Pancreas (tissue), 10 donors: ENCODE measurements at regions not wholly inside any gene's neighbourhood (a gene's known extent, or its start where the extent isn't known, plus 50 kb on each side); places are given as distances from the start of the nearest gene placed in this dataset.

ENCODE experiments used
- ATAC-seq, 4 donors: fragments of 200-7000 bp; cut with Tn5 transposase; one replicate each; pipeline versions ENCODE4 v1.8.0 to v1.9.1; 2020; ENCODE audit warnings: mild to moderate bottlenecking in 4 of 4, moderate library complexity in 4 of 4
- DNase-seq, 6 donors: peaks; one replicate each; pipeline ENCODE4 v3.0.0-alpha.2; 2020
- FAIRE-seq: peaks from 2 replicates; lab custom pipeline; 2012; peaks lifted over from hg19 to GRCh38; lab: Jason Lieb, UNC
- H3K27ac ChIP-seq, 4 donors: fragments of 200-600 bp; sonication (generic); 1 replicate in 3 of 4; 2 replicates in 1 of 4; pipeline versions ENCODE4 v1.5.0 to v1.8.0; 2020
- H3K27me3 ChIP-seq, 4 donors: fragments of 200-600 bp; one replicate each; pipeline ENCODE4 v1.8.0; 2021
- H3K36me3 ChIP-seq, 3 donors: fragments of 200-600 bp; sonication (generic) in 1 of 3; one replicate each; pipeline versions ENCODE4 v1.5.0 to v1.8.0; 2020 to 2021
- H3K4me1 ChIP-seq, 3 donors: fragments of 200-600 bp; one replicate each; pipeline ENCODE4 v1.8.0; 2021
- H3K4me3 ChIP-seq, 4 donors: fragments of 200-600 bp; sonication (generic) in 2 of 4; one replicate each; pipeline versions ENCODE4 v1.5.0 to v1.8.0; 2020 to 2021
- H3K9me3 ChIP-seq, 4 donors: fragments of 200-600 bp; one replicate each; pipeline ENCODE4 v1.8.0; 2021
- CTCF ChIP-seq, 4 donors: fragments of 200-600 bp; sonication (generic) in 3 of 4; IDR thresholded peaks; one replicate each; pipeline versions ENCODE4 v1.5.0 to v1.8.0; 2021; ENCODE audit warnings: antibody characterized with exemption in 4 of 4
- WGBS, 2 donors: extraction: QIAGEN DNeasy Blood & Tissue Kit; methylation state at CpG; one replicate each; pipeline ENCODE4 v1.1.7; 2013; 5-methylcytosine and 5-hydroxymethylcytosine counted together
- intact Hi-C, 3 donors: fragments of 100-400 bp; cut with DNase I; formaldehyde crosslinking; loops; one replicate each; pipeline versions ENCODE4 v1.11.1 to v1.14.2; 2022
- donor health status: healthy with polysubstance abuse.
- donor health status: DM: no; HTN: no; CAD: no; lungs with moderate emphysema.
- donor health status: DM: no; HTN: no; CAD: no.
- donor health status: control.
- donor health status: control.
- donor health status: Bipolar disorder and iron deficiency.
- donor health status: DM: yes; HTN: yes; CAD: no.
- donor health status: DM: no; HTN: no; CAD: no.
- donor health status: DM: no; HTN: no; CAD: no.
- donor health status: DM: yes; HTN: yes; CAD: no.

DNA sequence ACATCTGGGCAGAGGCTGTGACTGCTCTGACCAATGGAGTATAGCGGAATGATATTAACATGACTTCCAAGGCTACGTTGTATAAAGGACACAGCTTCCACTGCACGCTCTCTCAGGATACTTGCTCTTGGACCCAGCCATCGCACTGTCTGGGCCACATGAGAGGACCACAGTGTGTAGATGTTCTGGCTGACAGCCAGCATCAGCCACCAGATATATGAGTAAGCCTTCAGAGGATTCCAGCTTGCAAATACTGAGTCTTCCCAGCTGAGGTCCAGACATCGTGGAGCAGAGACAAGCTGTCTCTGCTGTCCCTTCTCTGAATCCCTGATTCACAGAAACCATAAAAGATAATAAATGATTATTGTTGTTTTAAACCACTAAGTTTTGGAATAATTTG is 146.8 kb upstream of the USP9X start:
- Histone ChIP-seq H3K36me3 (no peaks in the 10 kb centered on the region), H3K9me3 (no peaks in the 10 kb centered on the region), H3K27me3 (peaks cover 0 to 12% (median 0%) of the 10 kb centered on the region in 4 donors), H3K4me1 (no peaks in the 10 kb centered on the region), H3K4me3 (no peak overlapping the region), H3K27ac (no peak overlapping the region)
- ATAC-seq (no peak), FAIRE-seq (no peak), DNase-seq (no peak)
- TF ChIP-seq CTCF (IDR thresholded peaks at IDR 0.05), result no peak
- intact Hi-C loops, result no loop called here
- 87 to 88% methylated on average over 5 of the region's 5 CpGs for WGBS, 2 donors

- H3K4me1 ChIP-seq, result no peaks in the 10 kb centered on the region
- WGBS, 2 donors, result 83 to 84% methylated on average over 1 of the region's 1 CpG
These were observed 142.1 kb upstream of the USP9X start for GRCh38 chrX:40943093-40943641.

GRCh38 chrX:40945361-40945713 is 139.9 kb upstream of the USP9X start:
- Histone ChIP-seq H3K9me3 (no peaks in the 10 kb centered on the region), H3K27me3 (peaks cover 0 to 13% (median 0%) of the 10 kb centered on the region in 4 donors), H3K36me3 (no peaks in the 10 kb centered on the region), H3K27ac (peak overlapping the region in 2 of 4 donors; percentile 33 to 41), H3K4me1 (no peaks in the 10 kb centered on the region), H3K4me3 (no peak overlapping the region)
- peak; percentile 61 to 93 (median 84) for ATAC-seq
- FAIRE-seq, result peak; percentile 75
- 4 to 33% methylated on average over 5 of the region's 5 CpGs for WGBS, 2 donors
- no peak for TF ChIP-seq CTCF (IDR thresholded peaks at IDR 0.05)
- DNase-seq, result peak in 3 of 6 donors; percentile 6 to 33 (median 28)
- intact Hi-C loops, result no loop called here

More at GRCh38 chrX:40943093-40943641, 142.1 kb upstream of the USP9X start:
- FAIRE-seq (no peak), DNase-seq (no peak), ATAC-seq (no peak)
- Histone ChIP-seq H3K27ac (no peak overlapping the region), H3K36me3 (no peaks in the 10 kb centered on the region), H3K4me3 (no peak overlapping the region), H3K27me3 (peaks cover 0 to 17% (median 0%) of the 10 kb centered on the region in 4 donors), H3K9me3 (no peaks in the 10 kb centered on the region)
- no peak for TF ChIP-seq CTCF (IDR thresholded peaks at IDR 0.05)
- intact Hi-C loops, result no loop called here

DNA sequence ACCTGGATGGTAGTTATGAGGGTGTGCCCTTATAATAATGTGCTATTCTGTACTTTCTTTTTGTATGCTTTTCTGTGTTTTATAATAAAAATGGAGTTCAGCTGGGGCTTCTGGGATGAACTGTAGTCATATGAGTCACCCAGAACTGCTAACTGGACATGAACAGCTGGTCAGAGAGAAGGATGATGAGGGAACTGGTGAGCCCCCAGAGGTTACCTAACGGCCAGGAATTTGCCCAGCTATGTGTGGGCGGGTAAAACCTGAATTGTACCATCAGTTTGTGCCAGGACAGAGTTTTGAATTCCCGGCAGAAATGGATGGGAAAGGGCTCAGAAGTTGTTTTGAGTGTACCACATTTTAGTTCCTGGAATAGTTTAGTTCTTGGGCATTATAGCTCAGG is 138.0 kb upstream of the USP9X start:
- no peak for TF ChIP-seq CTCF (IDR thresholded peaks at IDR 0.05)
- no peak overlapping the region for H3K27ac ChIP-seq
- FAIRE-seq (no peak), ATAC-seq (no peak), DNase-seq (no peak)
- H3K36me3 ChIP-seq, result no peaks in the 10 kb centered on the region
- no peak overlapping the region for H3K4me3 ChIP-seq
- WGBS, 2 donors, result 55 to 72% methylated on average over 3 of the region's 3 CpGs
- H3K4me1 ChIP-seq, result no peaks in the 10 kb centered on the region
- peaks cover 0 to 10% (median 0%) of the 10 kb centered on the region in 4 donors for H3K27me3 ChIP-seq
- intact Hi-C loops, result no loop called here
- H3K9me3 ChIP-seq, result no peaks in the 10 kb centered on the region

GRCh38 chrX:40949071-40949470 is 136.2 kb upstream of the USP9X start:
- FAIRE-seq (no peak), ATAC-seq (no peak), DNase-seq (no peak)
- Histone ChIP-seq H3K4me3 (no peak overlapping the region), H3K9me3 (no peaks in the 10 kb centered on the region), H3K27me3 (peaks cover 0 to 3% (median 0%) of the 10 kb centered on the region in 4 donors), H3K4me1 (no peaks in the 10 kb centered on the region), H3K27ac (no peak overlapping the region), H3K36me3 (no peaks in the 10 kb centered on the region)
- intact Hi-C loops, result no loop called here
- 76 to 84% methylated on average over 7 of the region's 7 CpGs for WGBS, 2 donors
- TF ChIP-seq CTCF (IDR thresholded peaks at IDR 0.05), result no peak
